ENCODE measurements at regions not wholly inside any gene's neighbourhood (a gene's known extent, or its start where the extent isn't known, plus 50 kb on each side); places are given as distances from the start of the nearest gene placed in this dataset.
"Not testable (repeated sequence)": the region's sequence is repeated elsewhere in the genome, so short reads cannot be mapped to it uniquely, and the experiment has no call there.

DNA sequence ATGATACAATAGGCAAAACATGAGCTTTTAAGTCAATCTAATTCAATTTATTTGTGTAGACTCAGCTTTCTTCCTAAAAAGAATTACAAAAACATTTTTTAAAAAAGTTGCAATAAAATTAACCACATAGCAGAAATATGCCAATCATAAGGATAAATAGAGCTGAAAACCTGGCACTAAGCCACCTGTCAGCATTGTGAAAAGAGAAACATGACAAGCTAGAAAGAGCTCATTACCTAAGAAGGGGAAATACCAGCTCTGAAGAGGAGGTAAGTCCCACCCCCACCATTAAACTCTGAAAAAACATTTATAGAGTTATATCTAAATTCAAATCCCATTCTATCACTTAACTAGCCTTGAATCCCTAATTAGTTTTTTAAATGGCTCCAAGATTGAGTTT, 372.9 kb downstream of the OSTF1 start:
- FAIRE-seq: peak; percentile 43

DNA sequence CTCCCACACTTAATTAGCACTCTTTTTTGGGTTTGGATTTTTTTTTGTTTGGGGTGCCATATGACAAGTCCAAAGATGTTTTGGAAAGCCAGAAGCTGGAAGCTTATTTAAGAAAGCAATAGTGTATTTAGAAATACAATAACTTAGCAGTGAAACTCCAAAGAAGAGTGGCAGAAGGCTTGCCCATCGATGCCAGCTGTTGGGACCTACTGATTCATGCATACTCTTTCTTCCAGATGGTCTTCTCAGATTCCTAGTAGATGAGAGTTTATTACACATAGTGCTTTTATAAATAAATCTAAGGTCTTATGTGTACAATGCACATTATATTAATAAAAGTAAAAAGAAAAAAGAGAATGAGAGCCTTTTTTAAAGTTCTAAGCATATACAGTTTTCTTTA, 374.6 kb downstream of the OSTF1 start:
- FAIRE-seq: no peak

DNA sequence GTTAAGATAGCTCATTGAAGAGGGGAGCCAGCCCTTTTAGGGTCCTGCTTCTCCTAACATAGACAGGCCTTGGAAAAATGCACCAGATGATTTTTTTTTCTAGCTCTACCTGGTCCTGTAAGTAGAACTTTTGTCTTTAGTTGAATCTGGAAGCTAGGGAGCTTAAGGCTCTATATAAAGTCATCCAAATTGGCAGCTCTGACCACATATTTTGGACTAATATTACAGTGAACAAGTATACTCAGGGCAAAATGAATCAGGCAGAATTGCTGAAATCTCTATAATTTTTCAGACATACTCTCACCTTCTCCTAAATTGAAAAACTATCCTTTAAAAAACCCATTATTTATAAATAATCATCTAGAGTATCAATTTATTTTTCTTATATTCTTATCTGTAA, 375.6 kb downstream of the OSTF1 start:
- no peak for FAIRE-seq

DNA sequence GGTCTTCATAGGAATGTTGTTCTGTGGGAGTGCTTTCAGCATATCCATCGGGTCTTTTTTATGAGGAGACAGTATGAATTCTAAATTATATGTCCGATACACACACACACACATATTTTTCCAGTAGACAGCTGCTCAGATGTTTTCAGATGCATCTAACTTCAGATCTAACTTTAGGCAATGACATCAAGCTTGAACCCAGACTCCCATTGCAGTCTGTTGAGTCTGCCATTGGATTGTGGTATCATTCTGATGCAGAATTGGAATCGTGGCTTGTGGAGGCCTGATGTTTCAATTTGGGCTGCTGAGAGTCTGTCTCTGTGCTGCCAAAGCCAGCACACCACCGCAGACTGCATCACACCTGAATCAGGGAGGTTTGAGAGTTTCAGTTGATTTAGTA, 376.4 kb downstream of the OSTF1 start:
- FAIRE-seq: no peak

DNA sequence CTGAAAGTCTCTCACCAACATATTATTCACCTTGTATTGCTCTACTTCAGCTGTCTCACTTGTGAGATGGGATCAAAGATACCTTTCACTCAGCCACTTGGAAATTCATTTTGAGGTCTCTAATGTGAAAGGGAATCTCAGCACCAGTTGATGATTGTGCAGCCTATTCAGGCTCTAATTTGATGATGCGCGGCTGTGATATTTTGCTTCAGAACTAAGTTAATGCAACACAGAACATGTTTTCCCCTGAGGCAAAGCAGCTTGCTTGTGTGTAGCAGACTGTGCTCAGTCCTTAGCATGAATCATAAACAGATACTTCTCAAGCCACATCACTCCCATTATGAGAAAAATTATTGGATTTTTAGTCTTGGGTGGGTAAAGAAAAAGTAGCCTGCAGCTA, 378.8 kb downstream of the OSTF1 start:
- peak; percentile 12 for FAIRE-seq

DNA sequence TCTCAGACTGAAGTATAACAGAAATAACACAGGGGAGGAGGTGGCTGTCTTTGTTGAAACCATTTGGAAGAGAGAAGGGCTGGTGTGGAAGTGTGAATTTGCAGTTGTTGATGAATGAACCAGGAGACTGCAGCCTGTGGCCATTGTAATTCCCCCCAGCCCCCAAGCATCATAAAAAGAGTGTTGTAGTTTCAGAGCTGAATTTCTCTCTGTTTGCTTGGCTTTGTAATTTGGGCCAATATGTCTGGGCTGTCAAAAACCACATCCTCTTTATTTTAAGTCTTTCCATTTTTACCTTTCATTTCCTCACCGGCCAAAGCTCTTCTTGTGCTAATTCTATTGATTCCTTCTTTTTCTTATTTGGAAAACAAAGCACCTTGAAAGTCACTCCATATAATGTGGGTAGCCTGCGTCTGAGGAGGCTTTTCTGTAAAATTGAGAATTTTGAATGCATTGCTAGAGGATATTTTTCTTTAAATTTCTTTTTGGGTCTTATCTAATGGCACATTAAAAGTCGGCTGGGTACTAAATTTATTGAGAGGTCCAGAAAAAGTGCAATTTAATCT, 383.3 kb downstream of the OSTF1 start:
- no peak for FAIRE-seq

DNA sequence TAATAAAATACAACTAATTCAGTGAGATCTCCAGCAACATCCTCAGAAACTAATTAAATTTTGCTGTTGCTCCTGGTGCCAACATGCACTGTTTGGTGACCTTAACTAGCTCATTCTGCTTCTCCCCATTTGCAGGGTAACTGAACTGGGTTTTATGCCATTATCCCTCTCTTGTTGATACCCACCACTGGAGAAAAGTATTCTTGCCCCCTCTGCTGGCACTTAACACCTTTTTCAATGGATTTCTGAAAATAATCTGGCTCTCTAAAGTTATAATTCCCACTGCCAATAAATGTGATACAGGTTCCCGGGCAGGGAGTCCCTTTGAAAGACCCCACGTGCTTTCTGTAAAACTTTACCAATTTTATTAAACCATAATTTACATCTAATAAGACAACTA, 394.3 kb downstream of the OSTF1 start:
- no peak for FAIRE-seq

DNA sequence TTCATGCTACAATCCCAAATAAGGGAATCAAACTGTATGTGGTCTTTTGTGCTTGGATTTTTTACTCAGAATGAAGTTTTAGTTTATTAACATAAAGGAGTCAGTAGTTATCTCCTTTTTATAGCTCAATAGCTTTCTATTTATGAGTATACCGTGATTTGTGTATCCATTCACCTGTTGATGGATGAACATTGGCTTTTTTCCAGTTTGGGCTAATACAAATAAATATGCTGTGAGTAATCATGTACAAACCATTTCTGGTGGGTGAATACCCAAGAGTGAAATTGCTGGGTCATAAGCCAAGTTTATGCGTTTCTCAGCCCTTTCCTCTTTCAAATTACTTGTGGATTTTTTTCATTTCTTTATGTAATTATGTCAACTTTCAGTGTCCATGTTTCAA, 395.3 kb downstream of the OSTF1 start:
- no peak for FAIRE-seq

DNA sequence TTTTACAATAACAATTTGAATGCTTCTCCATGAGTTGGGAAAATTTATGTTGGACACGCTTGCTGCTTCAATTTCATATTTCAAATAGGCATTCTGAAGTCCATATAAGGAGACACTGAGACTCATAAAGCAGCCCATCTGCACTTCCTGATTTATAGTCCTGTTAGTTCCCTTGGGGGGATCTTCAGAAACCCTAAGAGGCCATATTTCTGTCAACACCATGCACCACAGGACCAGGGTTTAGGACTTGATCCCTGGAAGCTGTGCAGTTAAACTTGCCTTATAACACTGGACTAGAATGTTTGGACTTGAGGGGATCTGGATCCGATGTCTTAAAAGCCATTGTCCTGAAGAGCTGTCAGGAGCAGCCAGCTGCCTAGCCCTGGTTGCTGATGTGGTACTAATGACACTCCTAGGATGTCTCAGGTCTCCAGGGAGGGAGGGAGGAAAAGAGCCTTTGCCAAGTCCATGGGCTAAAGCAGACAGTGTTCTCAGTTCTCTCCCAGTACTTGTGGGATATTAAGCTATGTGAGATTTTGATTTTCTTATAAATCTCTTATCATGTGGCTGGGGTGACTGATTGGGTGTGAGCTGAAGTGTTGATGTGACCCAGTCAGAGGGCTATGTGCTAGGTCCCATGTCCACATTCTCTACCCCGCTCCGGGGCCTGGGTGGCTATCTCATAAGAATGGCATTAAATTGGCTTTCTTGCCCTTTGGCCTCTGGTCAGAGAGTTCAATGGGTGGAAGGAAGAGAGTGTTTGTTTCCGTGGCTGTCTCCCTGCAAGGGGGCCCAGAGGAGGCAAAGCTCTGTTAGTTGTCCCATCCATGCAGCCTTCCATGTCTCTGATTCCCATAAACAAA, 399.8 kb downstream of the OSTF1 start:
- FAIRE-seq: no peak

DNA sequence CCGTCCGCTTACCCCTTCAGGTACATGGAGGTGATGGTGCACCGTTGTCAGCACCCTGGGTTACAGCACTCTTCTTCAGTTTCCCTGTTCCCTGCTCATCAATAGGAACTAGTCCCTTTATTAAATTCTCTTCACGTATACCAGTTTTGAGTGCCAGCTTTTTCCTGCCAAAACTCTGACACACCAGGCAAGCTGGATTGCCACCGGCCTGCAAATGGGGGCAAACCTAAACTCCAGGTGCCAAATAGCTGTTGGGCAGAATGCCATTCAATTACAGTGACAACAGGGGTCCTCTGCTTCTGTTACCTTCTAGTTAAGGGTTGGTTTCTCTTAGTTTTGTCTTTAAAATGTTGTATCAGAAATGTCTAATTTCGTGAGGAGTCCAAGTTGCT, 400.4 kb downstream of the OSTF1 start:
- FAIRE-seq: no peak

DNA sequence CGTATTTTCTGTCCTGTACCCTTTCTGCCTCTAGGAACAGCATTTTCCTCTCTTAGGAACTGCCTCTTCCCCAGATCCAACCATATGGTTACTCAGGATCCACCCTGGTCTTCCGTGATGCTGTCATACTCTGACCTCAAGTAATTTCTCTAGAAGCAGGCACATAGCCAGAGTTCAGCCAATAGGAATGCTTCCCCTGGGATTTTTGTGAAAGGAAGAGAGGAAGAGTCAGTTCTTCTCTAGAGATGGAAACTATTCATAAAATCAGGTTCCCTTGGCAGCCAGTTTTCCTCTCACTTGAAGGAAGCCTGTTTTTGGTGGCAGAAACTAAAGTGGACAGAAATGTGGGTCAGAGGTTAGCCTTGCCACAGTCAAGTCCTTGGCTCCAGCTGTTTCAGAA, 400.1 kb upstream of the PCSK5 start:
- FAIRE-seq: no peak

DNA sequence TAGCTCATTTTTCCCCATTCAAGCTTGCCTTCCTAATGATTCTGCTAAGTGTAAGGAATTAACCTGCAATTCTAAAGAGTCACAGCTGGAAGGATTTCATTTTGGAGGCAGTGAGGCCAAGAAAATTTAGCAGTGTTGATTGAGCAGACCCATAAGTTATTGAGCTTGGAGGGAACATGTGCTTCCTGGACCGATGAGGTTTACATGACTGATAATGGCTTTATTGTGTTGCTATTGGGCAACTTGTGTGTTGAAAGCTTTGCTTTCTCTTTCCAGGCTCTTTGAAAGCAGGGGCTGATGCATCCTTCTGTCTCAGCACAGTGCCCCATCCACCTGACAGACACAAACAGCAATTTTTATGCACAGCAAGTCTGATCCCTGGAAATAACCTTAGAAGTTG, 398.9 kb upstream of the PCSK5 start:
- no peak for FAIRE-seq

DNA sequence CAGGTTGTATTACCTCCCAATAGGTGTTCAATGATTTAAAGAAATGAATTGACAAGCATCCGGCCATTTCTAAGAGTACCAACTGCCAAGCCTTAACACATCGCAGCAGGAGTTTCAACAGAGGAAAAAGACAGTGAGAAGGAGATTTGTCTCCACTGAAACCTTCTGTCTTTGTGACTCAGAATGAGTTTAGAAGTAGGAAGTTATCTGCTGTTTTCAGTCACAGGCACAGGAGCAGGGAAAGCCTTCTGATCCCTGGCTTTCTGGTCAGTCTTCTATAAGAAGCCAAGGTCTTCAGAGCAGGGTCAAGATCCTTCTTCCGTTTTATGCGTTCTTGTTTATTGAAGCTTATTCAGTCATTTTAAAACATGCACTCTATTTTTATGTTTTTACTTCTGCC, 390.7 kb upstream of the PCSK5 start:
- FAIRE-seq: peak; percentile 83

DNA sequence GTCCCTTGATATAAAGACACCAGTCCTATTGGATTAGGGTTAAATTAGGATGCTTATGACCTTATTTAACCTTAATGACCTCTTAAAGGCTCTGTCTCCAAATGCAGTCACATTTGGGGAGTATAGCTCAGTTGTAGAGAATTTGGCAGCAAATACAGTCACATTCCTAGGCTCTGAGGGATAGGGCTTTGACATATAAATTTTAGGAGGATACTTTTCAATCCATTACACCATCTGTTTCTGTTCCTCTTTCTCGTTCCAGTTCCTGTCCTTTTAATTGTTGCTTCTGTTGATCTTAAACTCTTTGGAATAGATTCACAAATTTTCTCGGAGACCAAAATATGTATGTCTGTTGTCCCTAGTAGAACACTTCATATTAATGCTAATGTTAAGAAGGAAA, 390.0 kb upstream of the PCSK5 start:
- FAIRE-seq: peak; percentile 55

DNA sequence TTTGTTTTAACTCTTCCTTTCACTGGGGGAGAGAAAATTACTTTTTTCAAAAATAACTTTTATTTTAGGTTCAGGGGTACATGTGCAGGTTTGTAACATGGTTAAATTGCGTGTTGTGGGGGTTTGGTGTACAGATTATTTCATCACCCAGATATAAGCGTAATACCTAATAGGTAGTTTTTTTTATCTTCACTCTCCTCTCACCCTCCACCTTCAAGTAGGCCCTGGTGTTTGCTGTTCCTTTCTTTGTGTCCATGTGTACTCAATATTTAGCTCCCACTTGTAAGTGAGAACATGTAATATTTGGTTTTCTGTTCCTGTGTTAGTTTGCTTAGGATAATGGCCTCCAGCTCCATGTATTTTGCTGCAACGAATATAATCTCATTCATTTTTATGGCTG, 389.5 kb upstream of the PCSK5 start:
- FAIRE-seq: not testable (repeated sequence)

DNA sequence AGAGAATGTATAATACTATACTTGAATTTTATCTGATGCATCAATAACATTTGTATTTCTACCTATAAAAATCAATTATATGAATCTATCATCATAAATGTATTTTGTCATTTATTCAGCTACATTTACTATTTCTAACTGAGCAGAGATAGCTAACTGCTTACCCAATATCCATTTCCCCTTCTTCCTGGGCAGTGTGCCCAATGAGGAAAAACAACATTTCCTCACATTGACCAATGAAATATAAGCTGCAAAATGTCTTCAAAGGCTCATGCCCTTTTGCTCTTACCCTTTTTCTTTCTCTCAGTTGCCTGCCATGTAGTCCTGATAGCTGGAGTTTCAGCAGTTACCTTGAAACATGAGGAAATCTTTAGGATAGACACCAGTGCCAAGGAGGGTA, 385.8 kb upstream of the PCSK5 start:
- FAIRE-seq: no peak

DNA sequence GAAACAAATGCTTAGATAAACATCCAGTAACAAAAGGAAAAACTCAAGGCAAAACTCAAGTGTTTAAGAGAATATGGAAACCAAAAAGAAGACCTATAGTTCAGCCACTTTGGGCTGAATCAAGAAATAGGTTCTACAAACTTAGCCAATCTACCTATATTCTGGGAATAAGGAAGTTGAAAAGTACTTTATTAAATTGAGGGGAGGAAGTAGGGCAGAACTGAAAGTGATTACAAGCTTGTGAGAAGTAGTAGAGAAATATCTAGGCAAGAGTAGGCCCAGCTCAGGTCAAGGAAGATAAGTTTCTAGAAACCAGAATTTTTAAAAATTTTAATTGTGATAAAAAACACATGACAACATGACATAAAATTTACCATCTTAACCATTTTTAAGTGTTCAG, 384.8 kb upstream of the PCSK5 start:
- FAIRE-seq: no peak

DNA sequence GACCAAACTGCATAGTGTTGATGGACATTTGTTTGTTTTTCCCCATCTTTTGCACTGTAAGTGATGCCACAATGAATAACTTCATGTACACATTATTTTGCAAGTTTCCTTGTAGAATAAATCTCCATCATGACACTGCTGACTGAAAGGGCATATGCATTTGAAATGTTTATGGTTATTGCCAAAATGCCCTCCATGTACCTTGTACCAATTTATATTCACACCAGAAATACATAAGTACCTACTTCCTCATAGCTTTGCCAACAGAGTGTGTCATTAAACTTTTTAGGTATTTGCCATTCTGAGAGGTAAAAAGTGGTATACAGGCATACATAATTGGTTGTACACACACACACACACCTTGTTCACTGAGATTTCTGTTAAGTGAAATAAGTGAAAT, 361.0 kb upstream of the PCSK5 start:
- no peak for FAIRE-seq

DNA sequence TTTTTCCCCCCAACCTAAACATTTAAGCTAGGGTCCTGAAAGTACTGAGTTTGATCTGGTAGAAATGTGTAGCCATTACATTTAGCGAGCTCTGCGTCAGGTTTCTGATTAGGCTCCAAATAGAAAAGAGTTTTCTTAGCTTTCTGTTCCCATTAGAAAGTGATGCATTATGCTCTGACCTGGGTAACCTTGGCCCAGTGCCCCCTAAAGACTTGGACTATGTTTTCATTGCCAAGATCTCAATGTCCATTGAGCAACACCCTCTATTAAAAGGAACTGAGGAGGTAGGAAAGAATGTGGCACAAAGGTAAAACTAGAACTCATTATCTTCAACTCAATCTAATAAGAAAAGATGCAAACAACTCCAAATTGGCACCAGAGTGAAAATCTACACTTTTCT, 358.9 kb upstream of the PCSK5 start:
- FAIRE-seq: no peak

DNA sequence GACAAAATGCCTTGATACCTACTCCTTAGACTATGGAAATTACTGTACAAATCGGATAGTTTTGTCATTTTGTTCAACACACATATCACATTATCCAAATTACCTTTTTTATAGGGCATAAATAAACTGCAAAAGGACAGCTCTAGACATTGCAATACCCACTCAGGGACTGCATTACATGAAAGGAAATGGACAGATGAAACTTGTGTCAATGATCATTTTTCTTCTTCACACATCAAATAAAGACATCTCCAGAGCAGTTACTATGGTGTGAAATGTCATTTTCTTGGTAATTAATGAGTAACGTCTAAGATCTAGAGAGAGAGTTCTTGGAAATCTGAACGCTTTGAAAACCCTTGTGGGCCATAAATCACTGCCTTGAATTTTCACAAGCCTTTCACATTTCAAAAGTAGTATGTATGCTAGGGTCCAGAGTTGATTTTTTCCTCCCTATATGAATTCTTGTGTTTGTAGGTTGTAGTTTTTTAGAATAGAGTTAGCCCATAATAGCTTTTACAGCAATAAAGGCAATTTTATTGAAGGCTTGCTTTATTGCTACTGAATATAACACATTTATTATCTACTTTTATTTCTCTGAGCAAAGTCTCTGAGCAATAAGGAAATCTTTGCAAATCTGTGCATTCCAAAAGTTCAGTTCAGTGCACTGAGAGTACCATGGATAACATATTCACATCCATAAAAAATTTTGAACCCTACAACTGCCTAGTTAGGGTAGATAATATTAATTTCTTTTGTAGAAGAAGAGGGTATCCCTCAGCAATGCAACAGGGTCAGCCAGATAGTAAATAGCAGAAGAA, 358.0 kb upstream of the PCSK5 start:
- FAIRE-seq: no peak

DNA sequence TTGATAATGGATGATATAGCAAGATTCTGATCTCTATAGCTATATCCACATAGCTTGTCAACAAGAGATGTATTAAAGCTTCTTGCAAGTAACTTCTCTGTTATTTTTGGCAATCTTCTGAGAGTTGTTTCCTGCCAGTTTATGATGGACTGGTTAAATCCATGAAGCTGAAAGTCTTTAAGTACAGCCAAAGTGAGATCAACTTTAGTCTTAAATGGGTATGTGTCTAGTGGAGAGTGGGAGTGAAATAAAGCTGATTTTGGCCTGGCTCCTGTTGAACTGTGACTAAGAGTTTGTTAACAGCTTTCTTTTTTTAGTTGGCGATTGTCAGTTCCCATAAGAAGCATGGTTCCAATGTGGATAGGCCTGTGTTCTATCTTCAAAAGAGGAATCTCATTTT, 350.9 kb upstream of the PCSK5 start:
- FAIRE-seq: no peak

DNA sequence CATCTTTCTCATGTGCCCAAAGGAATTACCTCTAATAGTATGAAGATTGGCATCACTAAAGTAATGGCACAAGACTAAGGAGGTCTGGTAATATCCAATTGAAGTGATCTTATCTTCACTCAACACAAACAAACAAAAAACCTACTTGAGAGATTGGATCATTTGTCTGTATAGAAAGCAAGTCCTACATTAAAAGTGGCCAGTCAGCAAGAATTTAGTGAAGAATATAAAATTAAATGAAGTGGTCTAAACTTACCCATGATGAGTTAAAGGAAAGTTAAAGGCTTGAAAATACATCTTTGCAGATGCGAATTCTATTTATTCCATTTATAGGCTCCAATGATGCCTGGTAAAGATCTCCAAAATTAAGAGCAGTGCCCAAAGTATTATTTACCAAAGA, 350.3 kb upstream of the PCSK5 start:
- FAIRE-seq: no peak

DNA sequence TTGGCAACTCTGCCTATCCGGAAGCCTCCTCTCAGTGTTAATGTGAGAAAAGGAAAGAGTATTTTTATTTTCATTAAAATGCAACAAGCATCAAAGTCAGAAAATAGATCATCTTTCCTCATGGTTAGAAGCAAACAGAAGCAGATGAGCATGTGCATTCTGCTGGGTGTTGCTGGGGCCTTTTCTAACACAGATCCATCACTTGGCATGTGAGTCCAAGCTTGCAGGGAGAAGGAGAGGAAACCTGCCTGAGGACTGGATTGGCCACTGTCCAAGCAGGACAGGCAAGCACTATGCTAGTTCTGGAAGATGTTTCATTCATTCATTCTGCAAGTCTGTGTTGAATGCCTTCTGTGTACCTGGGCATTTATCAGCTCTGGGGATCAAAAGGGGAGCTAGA, 348.7 kb upstream of the PCSK5 start:
- FAIRE-seq: no peak

DNA sequence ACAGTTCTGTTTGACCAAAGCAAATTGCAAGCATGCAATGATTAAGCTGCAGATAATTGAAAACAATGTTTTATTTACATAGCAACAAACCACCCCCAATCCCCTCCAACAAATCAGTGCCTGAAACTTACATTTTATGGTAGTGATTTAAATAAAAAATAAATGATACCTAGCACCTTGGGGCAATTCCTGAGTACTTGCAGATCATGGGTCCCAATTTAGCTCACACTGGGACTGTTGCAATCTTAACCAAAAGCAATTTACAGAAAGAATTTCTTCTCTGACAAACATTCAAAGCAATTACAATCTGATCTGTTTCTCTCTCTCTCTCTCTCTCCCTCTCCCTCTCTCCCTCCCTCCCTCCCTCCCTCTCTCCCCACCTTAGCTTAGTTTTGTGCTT, 345.7 kb upstream of the PCSK5 start:
- FAIRE-seq: peak; percentile 8
